DMS53 treated with DMSO at 0.1 percent for 48 hours (cell line): ENCODE measurements at regions not wholly inside any gene's neighbourhood (a gene's known extent, or its start where the extent isn't known, plus 50 kb on each side); places are given as distances from the start of the nearest gene placed in this dataset.
"Not testable (repeated sequence)": the region's sequence is repeated elsewhere in the genome, so short reads cannot be mapped to it uniquely, and the experiment has no call there.

Experiments
- DNase-seq: peaks from one replicate; lab custom pipeline; 2025; ENCODE audit not compliant: unreplicated experiment; lab: John Stamatoyannopoulos, UW

GRCh38 chr18:49694402-49694801, 118.9 kb downstream of the ACAA2 start:
- no peak for DNase-seq

GRCh38 chr18:49693717-49694005, 119.7 kb downstream of the ACAA2 start:
- no peak for DNase-seq

- no peak for DNase-seq
These were observed 120.2 kb downstream of the ACAA2 start for GRCh38 chr18:49692906-49693716.

GRCh38 chr18:49691177-49691608, 122.1 kb downstream of the ACAA2 start:
- DNase-seq = no peak

- no peak for DNase-seq
These were observed 123.0 kb downstream of the ACAA2 start for GRCh38 chr18:49690312-49690711.

DNA sequence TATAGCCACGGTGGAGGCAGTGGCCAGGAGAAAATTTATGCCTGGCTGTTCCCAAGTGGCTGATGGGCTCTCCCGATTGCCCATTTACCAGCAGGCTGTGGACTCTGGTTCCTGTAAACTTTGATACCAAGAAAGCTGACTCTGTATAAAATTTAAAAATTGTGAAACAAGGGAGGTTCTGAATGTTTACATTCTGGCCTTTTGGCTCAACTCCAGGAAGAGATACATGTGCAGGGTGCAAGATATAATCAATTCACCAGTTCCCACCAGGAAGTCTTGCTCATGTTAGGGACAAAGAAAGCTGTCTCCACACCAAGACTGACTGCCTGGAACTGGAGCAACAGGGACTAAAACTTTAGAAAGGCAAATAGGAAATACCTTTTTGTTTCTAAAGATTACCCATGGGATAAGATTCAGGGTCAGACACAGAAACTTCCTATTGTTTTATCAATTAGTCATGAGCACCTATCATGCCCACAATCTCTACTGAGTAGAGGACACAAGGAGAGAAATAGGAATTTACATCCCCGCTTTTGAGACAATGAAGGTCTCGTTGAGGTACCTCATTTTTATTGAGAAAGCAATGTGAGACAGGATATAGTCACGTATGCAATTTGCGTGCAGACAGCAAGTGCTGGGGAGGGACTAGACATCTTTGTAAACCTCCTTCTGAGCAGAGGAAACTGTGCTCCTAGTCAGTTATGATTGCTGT, 123.5 kb downstream of the LIPG start:
- DNase-seq = no peak

GRCh38 chr18:49682803-49683190, 120.9 kb downstream of the LIPG start:
- DNase-seq = not testable (repeated sequence)

DNA sequence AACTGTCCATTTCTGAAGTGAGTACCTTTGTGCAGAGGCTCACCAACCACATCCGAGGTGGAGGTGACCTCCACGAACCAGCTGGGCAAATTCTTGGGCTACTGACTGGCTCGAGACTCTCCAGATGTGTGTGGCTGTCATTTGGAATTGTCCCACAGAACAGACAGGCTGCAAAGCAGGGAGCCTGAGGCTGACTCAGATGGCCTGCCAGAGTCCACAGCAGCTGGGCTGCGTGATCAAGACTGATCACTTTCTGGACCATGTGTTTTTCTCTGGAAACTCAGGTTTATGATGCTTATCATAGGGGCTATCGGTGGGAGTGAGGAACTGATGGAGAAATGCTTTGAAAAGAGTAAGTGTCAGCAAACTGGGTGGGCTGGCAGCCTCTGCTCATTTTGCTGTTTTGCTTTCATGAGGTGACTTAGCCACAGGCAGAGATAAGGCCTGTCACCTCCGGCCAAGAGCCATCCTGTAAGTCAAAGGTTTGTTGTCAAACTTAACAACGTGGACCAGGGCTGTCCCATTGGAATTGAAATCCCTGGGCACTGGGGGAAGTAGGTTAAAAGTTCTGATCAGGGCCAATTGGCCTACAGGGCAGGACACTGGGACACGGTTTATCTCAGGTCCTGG, 120.4 kb downstream of the LIPG start:
- DNase-seq = no peak

GRCh38 chr18:49681387-49681786, 119.5 kb downstream of the LIPG start:
- peak; percentile 100 for DNase-seq

DNA sequence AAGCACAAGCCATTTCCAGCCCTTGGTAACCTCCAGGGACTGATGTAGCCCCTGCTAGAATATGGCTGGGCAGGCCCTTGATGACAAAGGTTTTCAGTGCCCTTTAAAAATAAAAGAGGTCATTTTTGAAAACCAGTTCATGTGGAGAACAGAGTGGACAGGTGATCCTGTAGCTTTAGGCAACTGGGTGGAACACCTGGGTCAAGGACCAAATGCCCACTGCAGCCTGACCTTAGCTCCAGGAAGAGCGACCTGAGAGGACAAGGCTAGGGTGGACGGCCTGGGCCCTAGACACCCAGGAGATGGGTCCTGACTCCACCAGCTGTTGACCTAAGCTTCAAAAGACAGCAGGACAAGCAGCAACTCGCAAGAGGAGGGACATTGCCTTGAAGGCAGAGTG, 116.6 kb downstream of the LIPG start:
- no peak for DNase-seq

GRCh38 chr18:49677762-49678413, 116.0 kb downstream of the LIPG start:
- DNase-seq = no peak

- DNase-seq = no peak
These were observed 115.2 kb downstream of the LIPG start for GRCh38 chr18:49677081-49677480.

- DNase-seq = no peak
These were observed 111.4 kb downstream of the LIPG start for GRCh38 chr18:49673281-49673680.

GRCh38 chr18:49672853-49673252, 111.0 kb downstream of the LIPG start:
- no peak for DNase-seq

- DNase-seq = peak; percentile 88
These were observed 107.5 kb downstream of the LIPG start for GRCh38 chr18:49669403-49669802.

DNA sequence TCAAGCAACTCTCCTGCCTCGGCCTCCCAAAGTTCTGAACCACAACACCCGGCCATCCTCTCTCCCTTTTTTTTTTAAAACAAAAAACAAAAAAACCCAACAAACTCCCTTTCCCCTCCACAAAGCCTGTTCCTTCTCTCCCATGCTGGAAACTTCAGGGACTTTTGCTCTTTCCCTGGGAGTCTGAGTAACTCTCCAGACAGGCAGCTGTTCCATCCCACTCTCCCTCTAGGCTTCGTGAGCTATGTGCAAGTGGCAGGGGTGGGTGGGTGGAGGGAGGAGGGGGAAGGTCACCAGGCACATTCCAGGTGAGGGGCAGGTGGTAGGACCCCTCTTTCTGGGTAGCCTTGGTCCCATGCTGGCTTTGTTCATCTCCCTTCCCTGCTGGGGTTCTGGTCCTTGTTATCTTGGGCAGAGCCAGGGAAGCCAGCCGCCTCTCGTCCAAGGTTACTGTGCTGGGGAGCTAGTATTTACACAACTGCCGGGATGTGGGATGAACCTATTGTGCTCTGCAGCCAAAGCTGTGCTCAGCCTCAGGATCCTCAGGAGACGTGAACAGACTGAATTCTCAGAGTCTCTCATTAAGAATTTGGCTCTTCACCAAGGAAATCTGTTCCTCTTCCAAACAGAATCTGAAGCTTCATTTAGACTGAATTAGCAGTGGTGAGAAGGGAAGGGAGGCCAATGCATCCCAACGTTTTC, 106.9 kb downstream of the LIPG start:
- DNase-seq = peak; percentile 90

DNA sequence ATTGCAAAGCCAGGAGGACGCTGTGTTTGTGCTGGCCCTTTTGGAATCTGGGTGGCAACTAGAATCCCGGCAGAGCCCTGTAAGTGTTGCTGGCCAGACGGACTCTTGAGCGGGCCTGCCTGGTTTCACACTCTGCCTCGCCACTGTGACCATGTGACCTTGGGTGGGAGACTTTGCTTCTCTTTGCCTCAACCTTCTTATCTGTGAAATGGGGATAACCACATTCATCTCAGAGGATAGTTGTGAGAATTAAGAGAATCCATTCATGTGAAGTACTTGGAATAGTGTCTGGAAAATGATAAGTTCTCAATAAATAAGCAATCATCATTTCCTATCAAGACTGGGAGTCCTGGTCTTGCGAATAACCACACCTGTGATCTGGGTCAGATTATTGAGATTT, 105.6 kb downstream of the LIPG start:
- no peak for DNase-seq

DNA sequence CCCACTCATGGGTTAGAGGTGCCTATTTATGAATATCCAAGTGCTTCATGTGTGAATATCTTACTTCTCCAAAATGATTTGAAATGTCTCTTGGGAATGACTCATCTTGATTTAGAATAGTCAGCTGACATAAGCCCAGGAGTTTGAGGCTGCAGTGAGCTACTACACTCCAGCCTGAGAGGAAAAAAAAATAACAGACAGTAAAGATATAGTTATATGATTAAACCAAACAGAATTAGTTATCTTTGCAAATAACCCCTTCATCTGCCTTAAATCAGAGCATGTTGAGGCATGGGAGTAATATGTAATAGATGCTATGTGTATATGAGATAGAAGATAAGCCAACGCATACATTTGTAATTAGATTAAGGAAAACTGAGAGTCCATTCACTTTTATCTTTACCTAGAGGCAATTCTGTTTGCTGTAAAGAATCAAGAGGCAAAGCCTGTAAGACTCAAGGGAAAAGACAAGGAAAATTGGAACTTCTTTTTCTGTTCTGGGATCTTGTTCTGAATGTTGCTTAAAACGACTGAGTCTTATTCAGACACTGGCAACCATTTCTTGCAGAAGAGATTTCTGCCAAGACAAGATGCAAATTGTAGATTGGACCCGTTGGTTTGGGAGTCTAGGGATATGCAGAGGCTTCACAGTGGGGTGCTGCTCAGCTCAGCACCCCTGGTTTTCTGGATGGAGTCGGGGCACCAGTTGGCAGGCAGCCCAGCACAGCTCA, 104.4 kb downstream of the LIPG start:
- no peak for DNase-seq

DNA sequence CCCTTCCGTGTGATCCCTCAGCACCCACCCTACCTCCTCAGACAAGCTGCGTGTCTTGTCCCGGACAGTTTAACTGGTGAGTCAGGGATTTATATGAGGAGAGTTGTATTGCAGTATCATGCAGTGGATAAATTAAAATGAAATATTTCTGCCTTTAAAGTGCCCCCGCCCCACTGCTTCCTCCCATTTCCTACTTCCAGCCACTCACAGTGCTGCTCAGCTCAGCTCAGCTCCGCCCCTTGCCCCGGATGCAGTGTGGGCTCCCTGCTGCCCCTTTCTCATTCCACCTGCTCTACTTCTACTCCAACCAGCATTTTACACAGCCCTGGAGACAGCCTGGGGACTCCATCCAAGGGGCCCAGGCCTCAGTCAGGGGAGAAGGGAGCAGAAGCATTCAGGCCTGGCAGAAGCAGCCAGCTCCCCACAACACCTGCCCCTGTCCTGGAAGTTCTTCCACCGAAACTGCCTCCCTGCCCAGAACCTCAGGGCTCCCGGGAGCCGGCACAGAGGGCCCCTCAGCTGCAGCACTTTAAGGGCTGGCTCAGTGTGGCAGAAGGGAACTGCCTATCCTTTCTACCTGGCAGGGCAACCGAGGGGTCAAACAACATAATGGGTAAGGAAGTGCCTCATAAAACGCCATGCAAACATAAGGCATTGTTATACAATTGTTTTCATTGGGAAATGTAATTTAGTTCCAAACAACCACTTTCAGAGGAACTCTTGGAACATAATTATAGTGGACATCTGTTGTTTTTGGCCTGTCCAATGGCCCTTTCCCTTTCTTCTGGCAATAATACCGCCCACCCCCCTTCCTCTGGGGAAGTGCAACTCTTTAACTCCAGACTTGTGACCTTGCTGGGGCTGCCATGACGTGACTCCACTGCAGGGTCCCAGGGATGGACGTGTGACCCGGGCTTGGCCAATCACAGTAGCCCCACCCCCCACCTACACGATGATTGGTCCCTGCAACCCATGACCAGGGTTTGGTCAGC, 102.3 kb downstream of the LIPG start:
- DNase-seq = no peak
